Smooth muscle cell (in vitro differentiated cells): ENCODE measurements at regions not wholly inside any gene's neighbourhood (a gene's known extent, or its start where the extent isn't known, plus 50 kb on each side); places are given as distances from the start of the nearest gene placed in this dataset.

Source experiments
- DNase-seq: peaks from one replicate; lab custom pipeline; 2025; ENCODE audit not compliant: unreplicated experiment; lab: John Stamatoyannopoulos, UW
- H2AFZ ChIP-seq: fragments of 200-600 bp; sonication (generic); 2 replicates; pipeline ENCODE4 v1.6.0; 2016; ENCODE audit warnings: antibody characterized with exemption, low read depth, mild to moderate bottlenecking
- H3F3A ChIP-seq: fragments of 200-600 bp; sonication (generic); 2 replicates; pipeline ENCODE4 v1.6.0; 2017; ENCODE audit warnings: antibody characterized with exemption, low read depth
- H3K27ac ChIP-seq: fragments of 200-600 bp; sonication (generic); 2 replicates; pipeline ENCODE4 v1.5.1; 2016; ENCODE audit warnings: low read depth, mild to moderate bottlenecking
- H3K27me3 ChIP-seq: fragments of 200-600 bp; sonication (generic); 2 replicates; pipeline ENCODE4 v1.6.1; 2016; ENCODE audit warnings: low read depth, mild to moderate bottlenecking
- H3K36me3 ChIP-seq: fragments of 200-600 bp; sonication (generic); 2 replicates; pipeline ENCODE4 v1.5.1; 2016; ENCODE audit warnings: low read depth
- H3K4me1 ChIP-seq: fragments of 200-600 bp; sonication (generic); 2 replicates; pipeline ENCODE4 v1.5.1; 2016; ENCODE audit warnings: low read depth
- H3K4me2 ChIP-seq: fragments of 200-600 bp; sonication (generic); 2 replicates; pipeline ENCODE4 v1.6.0; 2016; ENCODE audit warnings: mild to moderate bottlenecking
- H3K4me3 ChIP-seq: fragments of 200-600 bp; sonication (generic); 2 replicates; pipeline ENCODE4 v1.5.1; 2016; ENCODE audit warnings: mild to moderate bottlenecking
- H3K79me2 ChIP-seq: fragments of 200-600 bp; sonication (generic); 2 replicates; pipeline ENCODE4 v1.6.0; 2016; ENCODE audit warnings: low read depth, mild to moderate bottlenecking
- H3K9ac ChIP-seq: fragments of 200-600 bp; sonication (generic); 2 replicates; pipeline ENCODE4 v1.6.0; 2016; ENCODE audit warnings: low read depth
- H3K9me3 ChIP-seq: fragments of 200-600 bp; sonication (generic); replicated peaks from 2 replicates; pipeline ENCODE4 v1.5.1; 2016; ENCODE audit warnings: low read depth
- H4K20me1 ChIP-seq: fragments of 200-600 bp; sonication (generic); 2 replicates; pipeline ENCODE4 v1.6.0; 2016; ENCODE audit warnings: low read depth
- CTCF ChIP-seq: fragments of 200-600 bp; sonication (generic); IDR thresholded peaks from 2 replicates; pipeline ENCODE4 v1.5.1; 2017; ENCODE audit warnings: borderline replicate concordance, mild to moderate bottlenecking, antibody characterized with exemption; ENCODE audit not compliant: insufficient read depth, poor library complexity, severe bottlenecking
- WGBS: methylation state at CpG from one replicate; pipeline ENCODE4 v1.1.7; 2016; ENCODE audit warnings: low lambda C conversion rate; 5-methylcytosine and 5-hydroxymethylcytosine counted together

- WGBS: 59% methylated on average over 4 of the region's 4 CpGs
- no peak for DNase-seq
- Histone ChIP-seq H2AFZ (no peak overlapping the region), H3K4me1 (no peaks in the 10 kb centered on the region), H3K9ac (no peak overlapping the region), H3K27ac (no peak overlapping the region), H3K4me3 (no peak overlapping the region), H3K9me3 (no peaks in the 10 kb centered on the region), H3K36me3 (no peaks in the 10 kb centered on the region), H4K20me1 (no peaks in the 10 kb centered on the region), H3K4me2 (no peak overlapping the region), H3K27me3 (no peaks in the 10 kb centered on the region), H3K79me2 (no peaks in the 10 kb centered on the region), H3F3A (no peaks in the 10 kb centered on the region)
- no peak for TF ChIP-seq CTCF
These were observed 123.5 kb downstream of the MBD2 start for GRCh38 chr18:54100920-54101470.

- H4K20me1 ChIP-seq: no peaks in the 10 kb centered on the region
- no peak for TF ChIP-seq CTCF
- H3K4me3 ChIP-seq: no peak overlapping the region
- no peaks in the 10 kb centered on the region for H3K79me2 ChIP-seq
- H3K4me1 ChIP-seq: no peaks in the 10 kb centered on the region
- no peak overlapping the region for H3K9ac ChIP-seq
- WGBS: 90% methylated on average over 2 of the region's 2 CpGs
- no peak overlapping the region for H3K27ac ChIP-seq
- no peaks in the 10 kb centered on the region for H3K36me3 ChIP-seq
- no peaks in the 10 kb centered on the region for H3K9me3 ChIP-seq
- H3F3A ChIP-seq: no peaks in the 10 kb centered on the region
- DNase-seq: no peak
- no peak overlapping the region for H3K4me2 ChIP-seq
- no peaks in the 10 kb centered on the region for H3K27me3 ChIP-seq
- H2AFZ ChIP-seq: no peak overlapping the region
These were observed 124.0 kb downstream of the MBD2 start for GRCh38 chr18:54100466-54100865.

GRCh38 chr18:54094474-54094873, 130.0 kb downstream of the MBD2 start:
- WGBS: 88% methylated on average over 4 of the region's 4 CpGs
- Histone ChIP-seq H3K27me3 (no peaks in the 10 kb centered on the region), H3K79me2 (no peaks in the 10 kb centered on the region), H3K4me2 (no peak overlapping the region), H3K9ac (no peak overlapping the region), H3K4me3 (no peak overlapping the region), H3K36me3 (no peaks in the 10 kb centered on the region), H4K20me1 (no peaks in the 10 kb centered on the region), H3K4me1 (peaks cover 6% of the 10 kb centered on the region), H3F3A (no peaks in the 10 kb centered on the region), H2AFZ (no peak overlapping the region), H3K27ac (no peak overlapping the region), H3K9me3 (no peaks in the 10 kb centered on the region)
- TF ChIP-seq CTCF: no peak
- DNase-seq: no peak

- 75% methylated on average over 2 of the region's 2 CpGs for WGBS
- no peak for DNase-seq
- H4K20me1 ChIP-seq: no peaks in the 10 kb centered on the region
These were observed 133.6 kb downstream of the MBD2 start for GRCh38 chr18:54090856-54091255.

More at GRCh38 chr18:54090856-54091255, 133.6 kb downstream of the MBD2 start:
- Histone ChIP-seq H3K4me3 (no peak overlapping the region), H3K4me2 (no peak overlapping the region), H2AFZ (no peak overlapping the region), H3K4me1 (peaks cover 7% of the 10 kb centered on the region), H3K27me3 (no peaks in the 10 kb centered on the region), H3K79me2 (no peaks in the 10 kb centered on the region), H3K9ac (no peak overlapping the region), H3F3A (no peaks in the 10 kb centered on the region), H3K9me3 (no peaks in the 10 kb centered on the region), H3K36me3 (no peaks in the 10 kb centered on the region), H3K27ac (no peak overlapping the region)
- no peak for TF ChIP-seq CTCF
